GM18505 (cell line): ENCODE measurements at regions not wholly inside any gene's neighbourhood (a gene's known extent, or its start where the extent isn't known, plus 50 kb on each side); places are given as distances from the start of the nearest gene placed in this dataset.
"Not testable (repeated sequence)": the region's sequence is repeated elsewhere in the genome, so short reads cannot be mapped to it uniquely, and the experiment has no call there.

Experiments
- ATAC-seq: cut with Tn5 transposase; IDR thresholded peaks from one replicate; pipeline ENCODE4 v1.9.1; 2021; ENCODE audit not compliant: unreplicated experiment
- POLR2A ChIP-seq: IDR thresholded peaks from 4 replicates; pipeline ENCODE4 v1.6.1; 2011; ENCODE audit warnings: borderline replicate concordance; ENCODE audit not compliant: insufficient read depth, insufficient read length; ENCODE audit errors: extremely low read depth

DNA sequence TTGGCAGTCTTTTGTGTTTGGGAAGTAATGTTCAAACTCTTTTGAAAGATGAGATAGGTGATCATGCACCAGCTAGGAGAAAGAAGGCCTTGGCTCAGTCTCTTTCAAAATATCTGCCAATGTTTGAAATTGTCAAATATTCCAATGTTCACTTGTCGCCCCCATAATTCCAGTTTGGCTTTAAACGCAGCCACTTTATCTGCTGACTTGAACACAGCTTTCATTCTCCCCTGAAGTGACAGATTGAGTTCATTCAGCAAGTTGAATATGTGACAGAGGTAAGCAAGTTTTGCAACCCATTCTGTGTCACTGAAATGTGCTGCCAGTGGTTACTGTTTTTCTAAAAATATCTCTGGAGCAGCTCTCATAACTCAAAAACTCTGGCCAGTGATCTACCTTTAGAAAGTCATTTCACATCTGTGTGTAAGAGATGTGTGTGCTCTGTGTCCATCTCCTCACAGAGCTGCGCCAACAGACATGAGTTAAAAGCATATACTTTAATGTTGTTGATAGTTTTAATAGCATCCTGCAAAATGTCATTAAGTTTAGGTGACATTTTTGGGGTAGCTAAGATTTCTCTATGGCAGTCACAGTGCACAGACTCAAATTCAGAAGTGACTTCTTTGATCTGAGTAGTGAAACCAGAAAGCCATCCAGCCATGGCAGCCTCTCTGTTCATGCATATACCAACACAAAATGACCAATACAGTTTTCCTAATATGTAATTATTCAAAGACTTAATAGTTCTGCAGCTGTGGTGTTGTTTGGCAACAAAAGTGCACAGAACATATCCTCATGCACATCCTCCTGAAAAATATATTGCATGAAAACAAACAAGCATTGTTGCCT lies 614.3 kb upstream of the MIS18BP1 start:
- ATAC-seq, result peak; percentile 76
- TF ChIP-seq POLR2A, result no peak

- ATAC-seq, result peak; percentile 61
- TF ChIP-seq POLR2A, result no peak
These were observed 585.6 kb upstream of the MIS18BP1 start for GRCh38 chr14:45838597-45838996.

DNA sequence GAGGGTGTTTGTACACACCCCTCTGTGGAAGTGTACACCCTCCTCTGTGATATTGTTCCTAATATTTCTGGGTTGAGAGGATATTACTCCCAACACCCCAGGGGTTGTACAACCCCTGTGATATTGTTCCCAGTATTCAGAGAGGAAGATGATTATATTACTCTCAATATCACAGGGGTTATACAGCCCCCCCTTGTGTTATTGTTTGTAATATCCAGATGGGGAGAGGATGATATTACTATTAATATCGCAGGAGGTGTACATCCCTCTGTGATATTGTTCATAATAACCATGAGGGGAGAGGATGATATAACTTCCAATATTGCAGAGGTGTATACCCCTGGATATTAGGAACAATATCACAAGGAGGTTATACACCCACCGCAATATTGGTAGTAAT lies 566.1 kb upstream of the MIS18BP1 start:
- no peak for ATAC-seq
- no peak for TF ChIP-seq POLR2A

GRCh38 chr14:45811155-45811554 lies 558.2 kb upstream of the MIS18BP1 start:
- TF ChIP-seq POLR2A, result no peak
- no peak for ATAC-seq

DNA sequence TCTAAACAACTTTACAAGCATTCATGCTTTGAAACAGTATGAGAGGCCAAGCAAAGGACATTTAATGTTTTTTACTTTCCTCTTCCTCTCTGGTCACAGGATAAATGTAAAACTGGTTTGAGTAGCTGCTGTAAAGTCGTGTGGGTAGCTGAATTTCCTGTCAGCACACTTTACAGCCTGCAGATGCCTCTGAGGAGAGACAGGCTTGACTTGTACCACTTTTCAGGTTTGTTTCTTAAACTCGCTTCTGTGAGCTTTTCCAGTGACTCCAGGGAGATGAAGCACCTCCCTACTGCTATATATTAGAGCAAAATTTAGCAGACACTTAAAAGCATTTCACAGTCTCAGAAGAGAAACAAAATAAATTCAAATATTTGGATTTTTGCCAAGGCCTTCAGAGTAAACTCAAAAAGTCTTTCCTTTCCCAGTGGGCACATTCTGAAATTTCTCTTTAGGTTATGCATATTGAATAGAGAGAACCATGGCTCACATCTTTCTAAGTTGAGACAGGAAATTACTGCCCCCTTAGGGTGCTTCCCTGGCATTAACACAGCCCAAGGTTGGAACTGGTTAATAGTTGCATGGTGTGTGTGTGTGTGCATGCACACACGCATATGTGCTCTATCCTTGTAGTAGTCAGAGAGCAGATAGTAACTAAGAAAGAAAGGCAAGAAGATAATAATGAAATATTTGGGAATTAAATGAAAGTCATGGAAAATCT lies 557.3 kb upstream of the MIS18BP1 start:
- TF ChIP-seq POLR2A, result no peak
- peak; percentile 57 for ATAC-seq

GRCh38 chr14:45807178-45807899 lies 554.3 kb upstream of the MIS18BP1 start:
- no peak for TF ChIP-seq POLR2A
- ATAC-seq, result no peak

GRCh38 chr14:45799511-45799910 lies 546.5 kb upstream of the MIS18BP1 start:
- TF ChIP-seq POLR2A, result no peak
- no peak for ATAC-seq

DNA sequence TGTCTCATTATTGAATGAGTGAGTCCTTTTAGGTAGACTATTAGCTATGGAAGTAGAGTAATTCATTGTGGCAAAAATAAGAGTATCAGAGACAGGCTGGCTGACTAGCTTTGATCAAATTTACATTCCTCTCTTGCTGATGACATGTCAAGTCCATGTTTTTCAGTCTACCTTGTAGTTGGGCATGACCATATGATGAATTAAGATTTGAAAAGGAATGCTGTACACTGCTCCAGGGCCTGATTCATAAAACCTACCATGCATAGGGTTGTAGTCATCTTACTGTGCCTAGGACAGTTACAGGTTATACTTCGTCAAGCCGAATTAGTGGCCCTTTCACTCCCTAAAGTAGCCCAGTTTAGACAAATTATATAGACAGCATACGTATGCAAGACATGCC lies 545.7 kb upstream of the MIS18BP1 start:
- no peak for TF ChIP-seq POLR2A
- ATAC-seq, result no peak

DNA sequence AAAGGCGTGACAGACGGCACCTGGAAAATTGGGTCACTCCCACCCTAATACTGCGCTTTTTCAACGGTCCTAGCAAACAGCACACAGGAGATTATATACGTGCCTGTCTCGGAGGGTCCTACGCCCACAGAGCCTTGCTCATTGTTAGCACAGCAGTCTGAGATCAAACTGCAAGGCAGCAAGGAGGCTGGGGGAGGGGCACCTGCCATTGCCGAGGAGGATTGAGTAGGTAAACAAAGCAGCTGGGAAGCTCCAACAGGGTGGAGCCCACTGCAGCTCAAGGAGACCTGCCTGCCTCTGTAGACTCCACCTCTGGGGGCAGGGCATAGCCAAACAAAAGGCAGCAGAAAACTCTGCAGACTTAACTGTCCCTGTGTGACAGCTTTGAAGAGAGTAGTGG lies 543.0 kb upstream of the MIS18BP1 start:
- not testable (repeated sequence) for ATAC-seq

- no peak for ATAC-seq
- TF ChIP-seq POLR2A, result no peak
These were observed 540.1 kb upstream of the MIS18BP1 start for GRCh38 chr14:45793081-45793480.

GRCh38 chr14:45790293-45790692 lies 537.3 kb upstream of the MIS18BP1 start:
- no peak for ATAC-seq
- TF ChIP-seq POLR2A, result no peak

DNA sequence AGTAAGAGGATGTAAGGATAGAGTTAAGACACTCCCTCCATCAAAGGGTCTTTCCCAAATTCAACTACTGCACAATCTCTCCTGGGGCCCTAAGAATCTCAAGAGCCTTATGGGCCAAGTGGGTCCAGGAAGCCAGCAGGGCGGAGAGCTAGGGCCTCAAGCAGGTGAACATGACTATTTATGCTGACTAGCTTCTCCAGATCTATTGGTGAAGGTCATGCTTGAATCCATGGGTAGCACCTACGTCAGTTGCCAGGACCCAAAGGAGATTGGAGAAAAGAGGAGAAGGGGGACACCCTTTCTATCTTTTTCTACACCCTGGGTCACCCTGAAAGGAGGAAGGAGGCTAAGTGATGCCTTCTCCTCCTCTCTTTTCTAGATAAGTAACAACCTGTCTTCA lies 534.2 kb upstream of the MIS18BP1 start:
- TF ChIP-seq POLR2A, result no peak
- no peak for ATAC-seq

DNA sequence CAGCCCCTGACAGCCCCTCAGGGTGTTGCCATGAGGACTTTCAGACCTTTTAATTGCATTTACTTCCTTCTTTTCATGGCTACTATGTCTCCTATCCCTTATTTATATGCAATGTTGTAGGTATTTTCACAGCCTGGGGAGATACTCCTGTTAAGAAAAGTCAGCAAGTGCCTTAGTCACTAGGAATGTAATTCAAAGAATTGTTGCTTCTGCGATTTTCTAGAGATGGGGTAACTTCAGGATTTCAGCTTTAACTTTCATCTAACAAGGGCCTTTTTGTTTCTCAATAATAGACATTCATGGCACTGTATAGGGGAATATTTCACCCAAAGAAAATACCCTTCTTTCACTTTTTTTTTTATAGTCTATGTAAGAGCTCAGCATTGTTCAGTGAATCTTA lies 533.3 kb upstream of the MIS18BP1 start:
- TF ChIP-seq POLR2A, result no peak
- ATAC-seq, result no peak
